Naive thymus-derived CD8-positive, alpha-beta T cell (primary cell): ENCODE measurements at regions not wholly inside any gene's neighbourhood (a gene's known extent, or its start where the extent isn't known, plus 50 kb on each side); places are given as distances from the start of the nearest gene placed in this dataset.

Source experiments
- ATAC-seq, 2 donors: fragments of 150-1000 bp; cut with Tn5 transposase in 1 of 2; sonication (Bioruptor Pico), chemical (Tn5 transposase) in 1 of 2; 1 replicate in 1 of 2; 2 replicates in 1 of 2; pipeline ENCODE4 v1.10.0; 2021; ENCODE audit warnings: mild to moderate bottlenecking in 2 of 2, moderate library complexity in 2 of 2
- POLR2A ChIA-PET: fragments of 350-600 bp; sonication (Branson Sonifier 250); formaldehyde crosslinking; loops from one replicate; lab custom pipeline; 2021; ENCODE audit warnings: antibody characterized with exemption; lab: Charles Lee
- DNase-seq, 10 donors: peaks; one replicate each; pipeline versions ENCODE4 v3.0.0 to v3.0.0-alpha.2; 2020 to 2022
- H3K27ac Mint-ChIP-seq, 10 donors: one replicate each; pipeline ENCODE4 v1.8.0; 2020 to 2022; ENCODE audit warnings: mild to moderate bottlenecking in 10 of 10, mixed read lengths in 10 of 10, moderate library complexity in 4 of 10, inconsistent platforms in 1 of 10
- H3K27me3 Mint-ChIP-seq, 5 donors: one replicate each; pipeline ENCODE4 v1.8.0; 2021 to 2022; ENCODE audit warnings: mixed read lengths in 5 of 5
- H3K36me3 Mint-ChIP-seq, 3 donors: one replicate each; pipeline ENCODE4 v1.8.0; 2020 to 2022; ENCODE audit warnings: mixed read lengths in 3 of 3, mild to moderate bottlenecking in 2 of 3, inconsistent platforms in 1 of 3
- H3K4me1 Mint-ChIP-seq, 4 donors: one replicate each; pipeline ENCODE4 v1.8.0; 2021 to 2022; ENCODE audit warnings: mixed read lengths in 4 of 4
- H3K4me3 Mint-ChIP-seq, 10 donors: one replicate each; pipeline ENCODE4 v1.8.0; 2020 to 2022; ENCODE audit warnings: mild to moderate bottlenecking in 10 of 10, mixed read lengths in 10 of 10, moderate library complexity in 6 of 10, inconsistent platforms in 1 of 10
- H3K9me3 Mint-ChIP-seq, 9 donors: one replicate each; pipeline ENCODE4 v1.8.0; 2020 to 2022; ENCODE audit warnings: mixed read lengths in 9 of 9, mild to moderate bottlenecking in 3 of 9, inconsistent platforms in 1 of 9, moderate library complexity in 1 of 9

GRCh38 chr10:131700032-131700431 lies 200.8 kb upstream of the PPP2R2D start:
- Mint-ChIP-seq H3K27ac (no peak overlapping the region), H3K36me3 (no peaks in the 10 kb centered on the region), H3K27me3 (peaks cover 4 to 24% (median 15%) of the 10 kb centered on the region in 5 donors), H3K4me1 (no peaks in the 10 kb centered on the region), H3K4me3 (no peak overlapping the region), H3K9me3 (peaks cover 0 to 3% (median 0%) of the 10 kb centered on the region in 9 donors)
- POLR2A ChIA-PET: no interaction called here
- ATAC-seq (no peak), DNase-seq (peak in 1 of 10 donors; percentile 45)

DNA sequence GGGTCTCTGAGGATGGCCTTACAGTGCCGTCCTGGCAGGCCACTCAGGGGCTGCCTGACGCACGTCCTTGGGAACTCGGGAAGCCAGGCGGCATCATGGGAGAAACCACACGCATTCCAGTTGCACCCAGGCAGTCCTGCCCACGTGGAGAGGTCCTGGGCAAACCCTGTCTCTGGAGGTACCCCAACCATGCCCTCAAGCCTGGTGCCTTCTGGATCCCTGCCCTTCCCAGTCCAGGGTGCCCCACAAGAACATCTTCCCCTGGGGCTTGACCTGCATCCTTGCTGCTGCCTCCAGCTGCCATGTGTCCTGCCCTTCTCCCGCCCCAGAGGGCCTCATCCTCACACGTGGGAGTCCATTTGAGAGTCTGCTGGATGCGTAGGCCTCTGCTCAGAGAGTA lies 200.3 kb upstream of the PPP2R2D start:
- Mint-ChIP-seq H3K4me1 (no peaks in the 10 kb centered on the region), H3K4me3 (no peak overlapping the region), H3K27ac (no peak overlapping the region), H3K36me3 (no peaks in the 10 kb centered on the region), H3K27me3 (peaks cover 3 to 21% (median 10%) of the 10 kb centered on the region in 5 donors), H3K9me3 (peaks cover 0 to 3% (median 0%) of the 10 kb centered on the region in 9 donors)
- ATAC-seq (no peak), DNase-seq (no peak)
- POLR2A ChIA-PET: no interaction called here

DNA sequence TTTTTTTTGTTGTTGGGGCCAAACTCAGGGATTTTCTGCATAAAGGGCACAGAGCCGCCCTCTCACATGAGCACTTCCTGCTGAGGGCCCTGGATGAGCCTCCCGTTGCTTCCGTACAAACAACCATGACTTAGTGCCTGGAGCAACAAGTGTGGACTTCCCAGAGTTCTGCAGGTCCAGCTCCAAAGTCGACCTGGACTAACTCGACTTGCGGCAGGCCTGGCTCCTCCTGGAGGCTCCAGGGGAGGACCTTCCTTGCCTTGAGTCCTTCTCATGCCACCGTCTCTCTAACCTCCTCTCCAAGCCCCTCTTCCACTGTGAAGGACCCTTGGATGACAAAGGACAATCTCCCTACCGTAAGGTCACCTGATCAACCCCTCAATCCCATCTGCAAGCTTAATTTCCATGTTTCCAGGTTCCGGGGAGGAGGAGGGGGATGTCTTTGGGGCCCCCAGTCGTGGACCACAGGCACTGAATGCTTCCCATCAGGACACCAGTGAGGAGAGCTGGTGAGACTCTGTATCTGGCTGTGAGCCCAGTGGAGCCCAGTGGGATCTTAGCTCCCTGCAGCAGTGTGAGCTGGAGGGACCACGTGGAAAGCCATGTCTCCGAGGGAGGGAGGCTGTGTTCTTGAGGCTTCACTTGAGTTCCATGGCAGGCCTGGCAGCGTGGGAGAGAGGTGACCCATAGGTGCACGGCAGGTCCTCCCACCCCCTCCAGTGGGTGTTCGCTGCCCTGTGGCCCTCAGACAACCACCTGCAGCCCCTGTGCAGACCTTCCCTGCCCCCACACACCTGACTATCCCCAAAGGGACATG lies 199.5 kb upstream of the PPP2R2D start:
- DNase-seq: no peak
- Mint-ChIP-seq H3K4me1 (no peaks in the 10 kb centered on the region), H3K27me3 (peaks cover 3 to 16% (median 9%) of the 10 kb centered on the region in 5 donors), H3K36me3 (no peaks in the 10 kb centered on the region), H3K9me3 (peaks cover 0 to 6% (median under 1%) of the 10 kb centered on the region in 9 donors), H3K27ac (no peak overlapping the region), H3K4me3 (no peak overlapping the region)
- POLR2A ChIA-PET: no interaction called here
- ATAC-seq: no peak

- ATAC-seq (no peak), DNase-seq (peak in 1 of 10 donors; percentile 54)
- Mint-ChIP-seq H3K9me3 (peaks cover 0 to 16% (median 8%) of the 10 kb centered on the region in 9 donors), H3K36me3 (no peaks in the 10 kb centered on the region), H3K27ac (no peak overlapping the region), H3K4me1 (no peaks in the 10 kb centered on the region), H3K4me3 (no peak overlapping the region), H3K27me3 (peaks cover 3 to 28% (median 9%) of the 10 kb centered on the region in 5 donors)
- POLR2A ChIA-PET: no interaction called here
Measured at GRCh38 chr10:131702531-131703356, 198.1 kb upstream of the PPP2R2D start.

GRCh38 chr10:131703541-131703940 lies 197.3 kb upstream of the PPP2R2D start:
- Mint-ChIP-seq H3K27ac (no peak overlapping the region), H3K27me3 (peaks cover 3 to 29% (median 9%) of the 10 kb centered on the region in 5 donors), H3K9me3 (peaks cover 0 to 16% (median 8%) of the 10 kb centered on the region in 9 donors), H3K4me3 (no peak overlapping the region), H3K36me3 (no peaks in the 10 kb centered on the region), H3K4me1 (no peaks in the 10 kb centered on the region)
- ATAC-seq (no peak), DNase-seq (no peak)
- POLR2A ChIA-PET: no interaction called here

DNA sequence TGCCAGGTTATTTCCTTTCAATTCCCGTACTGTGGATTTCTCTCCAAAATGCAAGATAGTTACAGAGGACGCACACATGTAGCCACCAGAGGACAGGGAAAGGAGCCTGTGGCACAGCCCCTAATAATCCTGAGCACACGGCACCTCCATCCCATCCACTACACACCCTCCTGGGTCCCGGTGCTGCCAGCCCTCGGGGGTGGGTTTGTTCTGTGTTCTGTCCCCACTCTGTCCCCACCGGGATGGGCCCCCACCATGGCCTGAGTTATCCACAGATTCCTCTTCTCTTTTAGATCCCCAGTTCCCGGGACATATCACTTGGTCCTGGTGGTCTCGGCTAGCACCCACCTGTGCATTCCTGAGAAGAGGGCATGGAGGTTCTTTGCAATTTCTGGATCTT lies 196.9 kb upstream of the PPP2R2D start:
- Mint-ChIP-seq H3K4me1 (no peaks in the 10 kb centered on the region), H3K4me3 (no peak overlapping the region), H3K27ac (no peak overlapping the region), H3K9me3 (peaks cover 0 to 16% (median 8%) of the 10 kb centered on the region in 9 donors), H3K36me3 (no peaks in the 10 kb centered on the region), H3K27me3 (peaks cover 3 to 29% (median 9%) of the 10 kb centered on the region in 5 donors)
- no peak for DNase-seq
- POLR2A ChIA-PET: no interaction called here
- ATAC-seq: no peak

DNA sequence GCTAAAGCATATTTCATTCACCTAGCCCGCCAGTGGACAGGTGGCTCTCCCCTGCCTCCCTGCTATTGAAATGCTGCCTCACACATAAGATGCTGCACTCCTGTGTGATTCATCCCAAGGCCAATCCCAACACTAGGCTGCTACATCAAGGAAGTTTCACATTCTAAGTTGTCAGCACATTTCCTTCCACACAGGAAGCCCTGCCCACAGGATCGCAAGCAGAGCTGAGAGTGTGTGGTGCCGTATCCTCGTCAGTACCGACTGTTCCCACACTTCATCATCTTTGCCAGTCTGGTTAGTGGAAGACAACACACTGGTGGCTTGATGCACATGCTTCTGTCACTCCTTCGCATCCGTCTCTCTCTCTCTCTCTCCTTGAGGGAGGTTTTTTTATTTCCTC lies 194.3 kb upstream of the PPP2R2D start:
- Mint-ChIP-seq H3K27ac (peak overlapping the region in 1 of 10 donors; percentile 20), H3K9me3 (peaks cover 0 to 15% (median 7%) of the 10 kb centered on the region in 9 donors), H3K36me3 (no peaks in the 10 kb centered on the region), H3K4me1 (no peaks in the 10 kb centered on the region), H3K27me3 (peaks cover 9 to 38% (median 11%) of the 10 kb centered on the region in 5 donors), H3K4me3 (no peak overlapping the region)
- ATAC-seq: no peak
- DNase-seq: no peak
- POLR2A ChIA-PET: no interaction called here

DNA sequence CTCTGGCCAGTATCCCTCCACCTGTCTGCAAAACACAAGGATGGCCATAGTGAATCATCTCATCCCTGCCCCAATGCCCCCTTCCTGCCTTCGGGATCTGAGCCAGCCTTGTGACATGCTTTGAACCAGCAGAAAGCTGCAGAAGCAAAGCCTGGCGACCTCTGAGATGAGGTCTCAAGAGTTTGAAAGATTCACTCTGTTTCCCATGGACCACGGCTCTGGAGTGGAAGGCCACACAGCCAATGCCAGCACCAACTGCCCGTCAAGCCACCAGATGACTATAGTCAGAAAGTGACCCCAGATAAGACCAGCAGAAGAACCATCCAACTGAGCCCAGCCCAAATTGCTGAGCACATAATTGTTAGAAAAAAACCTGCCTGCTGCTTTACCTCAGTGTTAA lies 193.9 kb upstream of the PPP2R2D start:
- Mint-ChIP-seq H3K36me3 (no peaks in the 10 kb centered on the region), H3K27ac (no peak overlapping the region), H3K4me1 (no peaks in the 10 kb centered on the region), H3K27me3 (peaks cover 7 to 38% (median 10%) of the 10 kb centered on the region in 5 donors), H3K9me3 (peaks cover 0 to 15% (median 7%) of the 10 kb centered on the region in 9 donors), H3K4me3 (no peak overlapping the region)
- DNase-seq: no peak
- ATAC-seq: no peak
- POLR2A ChIA-PET: no interaction called here

DNA sequence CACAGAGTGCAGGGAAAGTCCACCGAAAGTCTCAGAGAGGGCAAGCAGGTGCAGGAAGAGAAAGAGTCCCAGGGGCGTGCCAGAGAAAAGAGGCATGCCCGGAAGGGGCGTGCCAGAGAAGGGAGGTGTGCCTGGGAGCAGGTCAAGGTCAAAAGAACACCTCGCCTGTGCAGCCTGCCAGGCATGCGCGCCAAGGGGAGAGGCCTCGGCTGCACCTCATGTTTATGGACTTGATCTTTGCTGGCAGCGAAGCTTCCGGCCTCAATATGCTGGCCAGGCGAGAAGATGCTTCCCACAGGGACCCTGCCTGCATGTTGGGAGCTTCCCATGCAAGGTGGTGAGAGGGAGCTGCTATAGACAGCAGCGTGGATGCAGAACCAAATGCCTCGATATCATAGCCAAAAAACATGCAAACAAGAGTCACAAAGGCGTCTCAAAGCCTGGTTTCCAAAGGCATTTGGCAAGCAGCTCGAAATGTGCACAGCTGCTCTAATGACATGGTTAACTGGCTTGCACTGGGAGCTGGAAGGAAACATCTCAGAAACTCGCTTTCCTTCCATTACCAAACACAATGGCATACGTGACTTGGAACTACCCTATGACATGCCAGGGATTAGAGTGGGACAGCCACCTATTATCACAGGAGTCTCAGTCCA lies 192.5 kb upstream of the PPP2R2D start:
- DNase-seq (no peak), ATAC-seq (no peak)
- no peaks in the 10 kb centered on the region for H3K36me3 Mint-ChIP-seq
- no peak overlapping the region for H3K4me3 Mint-ChIP-seq
- peaks cover 0 to 15% (median 7%) of the 10 kb centered on the region in 9 donors for H3K9me3 Mint-ChIP-seq
- no peaks in the 10 kb centered on the region for H3K4me1 Mint-ChIP-seq
- peaks cover 4 to 36% (median 9%) of the 10 kb centered on the region in 5 donors for H3K27me3 Mint-ChIP-seq
- H3K27ac Mint-ChIP-seq: peak overlapping the region in 1 of 10 donors; percentile 56
- POLR2A ChIA-PET: no interaction called here

GRCh38 chr10:131710142-131710861 lies 190.5 kb upstream of the PPP2R2D start:
- H3K4me3 Mint-ChIP-seq: no peak overlapping the region
- ATAC-seq (no peak), DNase-seq (no peak)
- no peak overlapping the region for H3K27ac Mint-ChIP-seq
- H3K4me1 Mint-ChIP-seq: no peaks in the 10 kb centered on the region
- no peaks in the 10 kb centered on the region for H3K36me3 Mint-ChIP-seq
- POLR2A ChIA-PET: no interaction called here
- H3K27me3 Mint-ChIP-seq: peaks cover 4 to 39% (median 16%) of the 10 kb centered on the region in 5 donors
- H3K9me3 Mint-ChIP-seq: peaks cover 0 to 15% (median 12%) of the 10 kb centered on the region in 9 donors

DNA sequence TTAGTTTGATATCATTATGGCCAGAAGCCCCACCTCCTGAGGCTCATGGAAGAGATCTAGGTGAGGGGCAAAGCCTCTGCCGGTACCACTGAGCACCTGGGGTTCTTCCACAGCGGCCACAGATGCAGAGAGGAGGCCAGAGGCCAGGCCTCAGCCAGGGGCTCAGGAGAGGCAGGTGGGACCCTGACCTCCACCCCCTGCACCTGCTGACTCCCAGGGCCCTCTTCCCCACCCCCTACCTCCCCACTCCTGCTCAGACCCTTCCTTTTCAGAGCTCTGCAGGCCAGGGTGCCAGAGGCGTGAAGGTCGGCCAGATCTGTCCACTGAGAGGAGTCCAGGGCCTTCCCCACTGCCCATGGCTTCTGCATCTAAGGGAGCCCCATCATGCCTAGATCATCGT lies 178.7 kb upstream of the PPP2R2D start:
- H3K36me3 Mint-ChIP-seq: no peaks in the 10 kb centered on the region
- ATAC-seq (no peak), DNase-seq (no peak)
- H3K9me3 Mint-ChIP-seq: peaks cover 0 to 8% (median 4%) of the 10 kb centered on the region in 9 donors
- H3K27me3 Mint-ChIP-seq: peaks cover 4 to 41% (median 13%) of the 10 kb centered on the region in 5 donors
- H3K4me1 Mint-ChIP-seq: peaks cover 0 to 8% (median 5%) of the 10 kb centered on the region in 4 donors
- POLR2A ChIA-PET: no interaction called here
- H3K4me3 Mint-ChIP-seq: no peak overlapping the region
- no peak overlapping the region for H3K27ac Mint-ChIP-seq
